Nephron (organoid): ENCODE measurements at regions not wholly inside any gene's neighbourhood (a gene's known extent, or its start where the extent isn't known, plus 50 kb on each side); places are given as distances from the start of the nearest gene placed in this dataset.

ENCODE experiments used
- H3K27ac Mint-ChIP-seq, 3 experiments: 2 replicates each; pipeline ENCODE4 v1.8.0; 2020; ENCODE audit warnings: mixed read lengths in 3 of 3, mild to moderate bottlenecking in 2 of 3, moderate library complexity in 1 of 3
- H3K27me3 Mint-ChIP-seq: 2 replicates; pipeline ENCODE4 v1.8.0; 2021; ENCODE audit warnings: low read depth, mild to moderate bottlenecking, moderate library complexity, mixed read lengths
- H3K36me3 Mint-ChIP-seq: 2 replicates; pipeline ENCODE4 v1.8.0; 2020; ENCODE audit warnings: low read depth, mixed read lengths
- H3K4me1 Mint-ChIP-seq: 2 replicates; pipeline ENCODE4 v1.8.0; 2020; ENCODE audit warnings: mixed read lengths
- H3K4me3 Mint-ChIP-seq, 3 experiments: 2 replicates each; pipeline ENCODE4 v1.8.0; 2020; ENCODE audit warnings: mild to moderate bottlenecking in 3 of 3, mixed read lengths in 3 of 3, moderate library complexity in 2 of 3
- H3K9me3 Mint-ChIP-seq: 2 replicates; pipeline ENCODE4 v1.8.0; 2020; ENCODE audit warnings: mixed read lengths
- CTCF ChIP-seq, 3 experiments: fragments of 200-600 bp; sonication (generic); IDR thresholded peaks; one replicate each; pipeline ENCODE4 v1.5.0; 2021; ENCODE audit warnings: antibody characterized with exemption in 3 of 3; ENCODE audit not compliant: unreplicated experiment in 3 of 3

GRCh38 chr2:180715044-180715443, 265.4 kb upstream of the UBE2E3 start:
- H3K4me1 Mint-ChIP-seq: no peaks in the 10 kb centered on the region
- no peak overlapping the region for H3K27ac Mint-ChIP-seq
- peaks cover 13% of the 10 kb centered on the region for H3K9me3 Mint-ChIP-seq
- no peak overlapping the region for H3K4me3 Mint-ChIP-seq
- peaks cover 4% of the 10 kb centered on the region for H3K36me3 Mint-ChIP-seq
- TF ChIP-seq CTCF (IDR thresholded peaks at IDR 0.05; ENCODE audit: unreplicated experiment in 3 of 3): no peak
- H3K27me3 Mint-ChIP-seq: no peaks in the 10 kb centered on the region

GRCh38 chr2:180709392-180710145, 270.8 kb upstream of the UBE2E3 start:
- Mint-ChIP-seq H3K4me1 (no peaks in the 10 kb centered on the region), H3K4me3 (no peak overlapping the region), H3K9me3 (peaks cover 16% of the 10 kb centered on the region), H3K27me3 (no peaks in the 10 kb centered on the region), H3K27ac (no peak overlapping the region), H3K36me3 (peaks cover 4% of the 10 kb centered on the region)
- TF ChIP-seq CTCF (IDR thresholded peaks at IDR 0.05; ENCODE audit: unreplicated experiment in 3 of 3): no peak

GRCh38 chr2:180707884-180708205, 272.6 kb upstream of the UBE2E3 start:
- no peaks in the 10 kb centered on the region for H3K27me3 Mint-ChIP-seq
- no peak for TF ChIP-seq CTCF (IDR thresholded peaks at IDR 0.05; ENCODE audit: unreplicated experiment in 3 of 3)
- H3K36me3 Mint-ChIP-seq: peaks cover 2% of the 10 kb centered on the region
- H3K4me3 Mint-ChIP-seq: no peak overlapping the region
- H3K4me1 Mint-ChIP-seq: no peaks in the 10 kb centered on the region
- H3K27ac Mint-ChIP-seq: no peak overlapping the region
- H3K9me3 Mint-ChIP-seq: peaks cover 13% of the 10 kb centered on the region

GRCh38 chr2:180707175-180707883, 273.1 kb upstream of the UBE2E3 start:
- Mint-ChIP-seq H3K9me3 (peaks cover 15% of the 10 kb centered on the region), H3K4me1 (no peaks in the 10 kb centered on the region), H3K27me3 (no peaks in the 10 kb centered on the region), H3K27ac (no peak overlapping the region), H3K36me3 (no peaks in the 10 kb centered on the region), H3K4me3 (no peak overlapping the region)
- no peak for TF ChIP-seq CTCF (IDR thresholded peaks at IDR 0.05; ENCODE audit: unreplicated experiment in 3 of 3)

GRCh38 chr2:180706694-180707093, 273.7 kb upstream of the UBE2E3 start:
- no peak for TF ChIP-seq CTCF (IDR thresholded peaks at IDR 0.05; ENCODE audit: unreplicated experiment in 3 of 3)
- H3K9me3 Mint-ChIP-seq: peaks cover 12% of the 10 kb centered on the region
- H3K36me3 Mint-ChIP-seq: no peaks in the 10 kb centered on the region
- no peak overlapping the region for H3K4me3 Mint-ChIP-seq
- H3K27ac Mint-ChIP-seq: no peak overlapping the region
- no peaks in the 10 kb centered on the region for H3K27me3 Mint-ChIP-seq
- no peaks in the 10 kb centered on the region for H3K4me1 Mint-ChIP-seq

GRCh38 chr2:180705551-180705950, 274.9 kb upstream of the UBE2E3 start:
- no peaks in the 10 kb centered on the region for H3K36me3 Mint-ChIP-seq
- H3K27ac Mint-ChIP-seq: no peak overlapping the region
- no peak for TF ChIP-seq CTCF (IDR thresholded peaks at IDR 0.05; ENCODE audit: unreplicated experiment in 3 of 3)
- no peak overlapping the region for H3K4me3 Mint-ChIP-seq
- H3K27me3 Mint-ChIP-seq: no peaks in the 10 kb centered on the region
- no peaks in the 10 kb centered on the region for H3K4me1 Mint-ChIP-seq
- H3K9me3 Mint-ChIP-seq: peaks cover 12% of the 10 kb centered on the region
